NCI-H146 treated with DMSO at 0.1 percent for 48 hours (cell line): ENCODE measurements at regions not wholly inside any gene's neighbourhood (a gene's known extent, or its start where the extent isn't known, plus 50 kb on each side); places are given as distances from the start of the nearest gene placed in this dataset.
A peak's percentile ranks its signal among the peaks of the same experiment; 100 is the strongest.

Experiments
- DNase-seq: peaks from one replicate; lab custom pipeline; 2025; ENCODE audit not compliant: unreplicated experiment; lab: John Stamatoyannopoulos, UW

- DNase-seq: no peak
Observed at GRCh38 chr3:193780397-193780796, 187.4 kb downstream of the OPA1 start.

GRCh38 chr3:193780810-193781478, 187.9 kb downstream of the OPA1 start:
- peak; percentile 45 for DNase-seq

- no peak for DNase-seq
Observed at GRCh38 chr3:193782276-193782647, 189.3 kb downstream of the OPA1 start.

- DNase-seq: no peak
Observed at GRCh38 chr3:193782747-193783146, 189.7 kb downstream of the OPA1 start.

- DNase-seq: no peak
Observed at GRCh38 chr3:193783166-193783896, 190.3 kb downstream of the OPA1 start.

- DNase-seq: no peak
Observed at GRCh38 chr3:193784822-193785221, 191.8 kb downstream of the OPA1 start.

GRCh38 chr3:193787496-193787870, 194.5 kb downstream of the OPA1 start:
- DNase-seq: no peak

GRCh38 chr3:193788189-193788991, 195.4 kb downstream of the OPA1 start:
- DNase-seq: peak; percentile 91

- no peak for DNase-seq
Observed at GRCh38 chr3:193789455-193789854, 196.4 kb downstream of the OPA1 start.

- no peak for DNase-seq
Observed at GRCh38 chr3:193790086-193790990, 197.3 kb downstream of the OPA1 start.

- no peak for DNase-seq
Observed at GRCh38 chr3:193791041-193792032, 198.3 kb downstream of the OPA1 start.

GRCh38 chr3:193793123-193793522, 200.1 kb downstream of the OPA1 start:
- no peak for DNase-seq

GRCh38 chr3:193794002-193794881, 201.2 kb downstream of the OPA1 start:
- DNase-seq: no peak

GRCh38 chr3:193795062-193795690, 202.2 kb downstream of the OPA1 start:
- DNase-seq: no peak

GRCh38 chr3:193796089-193796488, 203.1 kb downstream of the OPA1 start:
- DNase-seq: no peak

- no peak for DNase-seq
Observed at GRCh38 chr3:193797566-193797965, 204.6 kb downstream of the OPA1 start.

GRCh38 chr3:193798051-193798450, 205.0 kb downstream of the OPA1 start:
- no peak for DNase-seq
